Cerebellar cortex (tissue), 1 donor: ENCODE measurements at regions not wholly inside any gene's neighbourhood (a gene's known extent, or its start where the extent isn't known, plus 50 kb on each side); places are given as distances from the start of the nearest gene placed in this dataset.
"Not testable (repeated sequence)": the region's sequence is repeated elsewhere in the genome, so short reads cannot be mapped to it uniquely, and the experiment has no call there.

Experiments used
- DNase-seq: peaks from one replicate; pipeline ENCODE4 v3.0.0-alpha.2; 2015; ENCODE audit warnings: low spot score

GRCh38 chr1:199791495-199791894, 236.0 kb upstream of the NR5A2 start:
- DNase-seq: no peak

DNA sequence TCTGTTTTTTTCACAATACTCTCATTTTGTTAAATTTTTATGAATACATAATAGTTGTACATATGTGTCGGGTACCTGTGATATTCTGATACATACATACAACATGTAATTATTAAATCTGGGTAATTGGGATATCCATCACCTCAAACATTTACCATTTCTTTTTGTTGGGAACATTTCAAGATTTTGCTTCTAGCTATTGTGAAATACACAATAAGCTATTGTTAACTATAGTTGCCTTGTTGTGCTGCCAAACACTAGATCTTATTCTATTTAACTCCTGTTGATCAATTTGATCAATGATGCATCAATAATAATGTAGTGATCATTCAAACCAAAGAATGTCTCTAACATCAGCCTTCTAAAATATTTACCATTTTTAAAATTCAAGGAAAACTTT, 234.6 kb upstream of the NR5A2 start:
- no peak for DNase-seq

- DNase-seq: no peak
Observed at GRCh38 chr1:199794105-199794863, 233.2 kb upstream of the NR5A2 start.

DNA sequence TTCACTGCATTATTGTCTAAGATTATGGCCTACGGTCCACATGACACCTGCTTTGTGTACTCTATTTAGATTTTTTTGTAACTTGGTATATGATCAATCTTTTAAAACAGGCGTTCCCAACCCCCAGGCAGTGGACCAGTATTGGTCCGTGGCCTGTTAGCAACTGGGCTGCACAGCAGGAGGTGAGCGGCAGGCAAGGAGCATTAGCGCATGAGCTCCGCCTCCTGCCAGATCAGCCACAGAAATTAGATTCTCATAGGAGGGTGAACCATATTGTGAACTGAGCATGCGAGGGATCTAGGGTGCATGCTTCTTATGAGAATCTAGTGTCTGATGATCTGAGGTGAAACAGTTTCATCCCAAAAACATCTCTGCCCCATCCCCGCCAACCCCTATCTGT, 228.4 kb upstream of the NR5A2 start:
- DNase-seq: no peak

GRCh38 chr1:199804526-199804925, 223.0 kb upstream of the NR5A2 start:
- DNase-seq: no peak

DNA sequence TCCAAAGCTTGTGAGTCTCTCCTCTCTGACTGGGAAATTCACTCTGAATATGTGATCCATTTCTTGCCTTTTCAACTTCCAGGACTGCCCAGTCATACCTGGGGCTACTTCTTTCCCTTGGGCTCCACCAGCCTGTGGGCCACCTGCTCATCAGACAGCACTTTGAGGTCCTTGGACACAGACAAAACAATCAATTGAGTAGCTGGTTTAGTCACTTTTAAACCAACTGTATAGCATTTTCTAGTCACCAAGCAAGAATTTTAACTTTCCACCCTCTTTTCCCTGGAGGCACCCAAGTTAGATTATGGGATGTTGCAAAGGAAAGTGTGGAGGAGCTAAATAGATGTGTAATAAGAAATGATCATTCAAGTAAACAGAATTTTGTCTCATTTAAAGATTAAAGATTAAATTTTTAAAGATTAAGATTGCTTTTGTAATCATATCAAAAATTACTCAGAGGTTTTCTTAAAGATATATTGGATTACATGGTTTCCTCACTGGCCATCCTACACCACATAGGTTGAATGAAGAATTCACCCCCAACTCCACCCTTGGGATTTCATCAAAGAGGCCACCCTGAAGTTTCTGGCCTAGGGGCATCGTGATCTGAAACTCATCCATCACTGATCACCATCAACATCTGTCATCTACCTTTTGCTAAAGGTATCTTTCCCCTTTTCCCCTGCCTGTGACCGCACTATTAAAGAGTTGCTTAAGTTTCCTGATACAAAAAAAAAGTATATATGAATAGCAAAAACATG, 219.2 kb upstream of the NR5A2 start:
- no peak for DNase-seq

GRCh38 chr1:199809311-199809710, 218.2 kb upstream of the NR5A2 start:
- no peak for DNase-seq

DNA sequence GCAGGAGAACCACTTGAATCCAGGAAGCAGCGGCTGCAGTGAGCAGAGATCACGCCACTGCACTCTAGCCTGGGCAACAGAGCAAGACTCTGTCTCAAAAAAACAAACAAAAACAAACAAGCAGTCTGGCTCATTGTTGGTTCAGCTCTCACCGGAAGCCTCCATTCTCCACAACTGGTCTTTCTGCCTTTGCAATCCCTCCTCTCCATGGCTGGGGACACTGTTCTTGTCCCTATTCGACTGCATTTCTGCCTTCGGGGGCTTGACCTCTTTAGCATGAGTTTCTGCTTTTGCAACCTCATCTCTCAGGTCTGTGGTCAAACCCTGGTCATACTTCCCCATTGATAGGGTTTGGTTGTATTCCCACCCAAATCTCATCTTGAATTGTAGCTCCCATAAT, 216.3 kb upstream of the NR5A2 start:
- DNase-seq: no peak

GRCh38 chr1:199813198-199813597, 214.3 kb upstream of the NR5A2 start:
- DNase-seq: no peak

DNA sequence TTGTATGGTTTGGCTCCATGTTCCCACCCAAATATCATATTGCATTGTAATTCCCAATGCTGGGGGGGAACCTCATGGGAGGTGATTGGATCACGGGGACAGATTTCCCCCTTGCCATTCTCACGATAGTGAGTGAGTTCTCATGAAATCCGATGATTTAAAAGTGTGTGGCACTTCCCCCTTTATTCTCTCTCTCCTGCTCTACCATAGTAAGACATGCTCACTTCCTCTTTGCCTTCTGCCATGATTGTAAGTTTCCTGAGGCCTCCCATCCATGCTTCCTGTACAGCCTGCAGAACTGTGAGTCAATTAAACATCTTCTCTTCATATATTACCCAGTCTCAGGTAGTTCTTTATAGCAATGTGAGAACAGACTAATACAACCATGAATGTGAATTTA, 211.6 kb upstream of the NR5A2 start:
- DNase-seq: no peak

DNA sequence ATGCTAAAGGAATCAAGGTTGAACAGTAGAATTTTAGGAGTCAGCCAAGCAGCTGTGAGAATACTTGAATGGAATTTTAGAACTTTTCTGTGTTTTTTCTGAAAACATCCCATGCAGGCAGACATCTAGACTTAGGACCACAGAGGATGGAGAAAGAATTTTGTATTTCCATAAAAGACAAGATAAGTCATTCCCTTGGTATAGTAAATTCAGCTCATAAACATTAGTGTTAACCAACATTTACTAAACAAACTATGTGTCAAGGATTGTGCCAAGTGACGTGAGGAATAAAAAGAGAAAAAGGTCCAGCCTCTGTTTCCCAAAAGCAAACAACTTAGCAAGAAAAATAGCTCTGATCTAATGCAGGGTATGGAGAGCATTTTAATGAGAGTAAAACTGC, 210.2 kb upstream of the NR5A2 start:
- no peak for DNase-seq

DNA sequence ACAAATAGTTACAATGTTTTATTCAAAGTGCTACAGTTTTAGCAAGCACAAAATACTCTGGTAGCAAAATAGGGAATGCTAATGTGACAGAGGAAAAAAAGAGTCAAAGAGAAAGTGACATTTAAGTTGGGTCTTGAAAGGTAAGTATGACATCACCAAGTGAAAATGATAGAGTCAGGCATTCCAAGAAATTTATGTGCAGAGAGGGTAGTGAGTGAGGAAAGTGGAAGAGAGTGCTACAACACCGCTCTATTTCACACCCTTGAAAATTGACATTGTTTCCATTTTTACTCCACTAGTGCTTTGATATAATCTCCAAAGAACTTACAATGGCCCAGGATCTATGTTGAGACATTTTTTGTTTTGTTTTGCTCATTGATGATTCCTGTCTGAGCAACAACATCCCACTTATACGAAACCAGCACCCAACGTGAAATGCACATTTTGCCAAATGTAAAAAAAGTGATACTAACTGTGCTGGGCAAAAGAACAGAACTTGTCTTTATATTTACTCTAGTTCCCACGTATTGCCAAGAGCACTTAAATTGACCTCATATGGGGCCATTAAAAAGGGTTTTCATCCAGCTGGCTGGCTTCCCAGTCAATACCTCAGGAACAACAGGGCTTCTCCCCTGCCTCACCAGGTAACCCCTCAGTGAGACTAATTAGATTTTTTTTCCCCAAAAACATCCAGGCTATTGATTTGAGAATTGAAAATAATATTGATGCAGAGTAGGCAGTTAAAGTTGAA, 206.3 kb upstream of the NR5A2 start:
- no peak for DNase-seq

DNA sequence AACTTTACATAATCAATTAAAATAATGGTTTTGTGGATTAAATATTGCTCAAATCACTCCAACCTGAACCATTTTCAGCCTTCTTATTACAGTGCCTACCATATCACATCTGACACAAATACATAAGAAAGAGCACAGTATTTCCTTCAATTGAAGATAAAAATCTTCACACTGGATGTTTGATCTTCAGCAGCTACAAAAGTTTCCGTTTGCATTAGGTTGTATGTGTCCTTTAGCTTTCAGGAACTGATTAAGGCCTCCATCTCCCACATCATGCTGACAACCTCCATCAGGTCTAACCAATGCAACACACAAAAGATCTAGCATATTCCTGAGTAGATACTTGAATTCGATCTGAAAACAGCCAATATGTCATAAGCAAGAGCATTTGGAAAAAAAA, 195.1 kb upstream of the NR5A2 start:
- no peak for DNase-seq

DNA sequence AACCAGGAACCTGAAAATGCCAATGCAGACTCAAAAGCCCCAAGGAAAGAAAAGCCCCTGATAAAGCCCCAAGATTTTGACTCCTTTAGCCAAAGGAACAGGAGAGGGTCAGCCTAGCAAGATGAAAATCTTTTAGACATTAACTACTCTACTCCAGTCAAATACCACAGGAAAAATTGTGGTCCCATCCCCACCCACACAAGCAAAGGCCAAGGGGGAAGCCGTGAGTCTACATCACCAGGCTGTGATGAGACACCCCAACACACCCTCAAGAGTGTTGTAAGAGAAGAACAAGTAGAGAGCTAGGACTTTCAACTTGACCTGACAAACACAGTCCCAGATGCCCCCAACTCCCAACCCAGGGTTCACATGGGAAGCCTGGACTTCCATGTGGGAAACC, 192.8 kb upstream of the NR5A2 start:
- DNase-seq: no peak

DNA sequence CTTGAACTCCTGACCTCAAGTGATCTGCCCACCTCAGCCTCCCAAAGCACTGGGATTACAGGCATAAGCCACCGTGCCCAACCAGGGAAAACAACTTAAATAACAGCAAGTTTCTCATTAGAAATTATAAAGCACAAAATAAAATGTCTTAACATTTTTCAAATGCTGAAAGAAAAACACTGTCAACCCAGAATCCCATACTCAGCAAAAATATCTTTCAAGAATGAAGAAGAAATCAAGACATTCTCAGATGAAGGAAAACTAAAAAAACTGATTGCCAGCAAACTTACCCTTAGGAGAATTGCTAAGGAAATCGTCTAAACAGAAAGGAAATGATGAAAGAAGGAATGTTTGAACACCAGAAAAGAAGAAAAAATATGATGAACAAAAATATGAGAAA, 191.1 kb upstream of the NR5A2 start:
- DNase-seq: no peak

- DNase-seq: no peak
Observed at GRCh38 chr1:199837321-199837720, 190.2 kb upstream of the NR5A2 start.

DNA sequence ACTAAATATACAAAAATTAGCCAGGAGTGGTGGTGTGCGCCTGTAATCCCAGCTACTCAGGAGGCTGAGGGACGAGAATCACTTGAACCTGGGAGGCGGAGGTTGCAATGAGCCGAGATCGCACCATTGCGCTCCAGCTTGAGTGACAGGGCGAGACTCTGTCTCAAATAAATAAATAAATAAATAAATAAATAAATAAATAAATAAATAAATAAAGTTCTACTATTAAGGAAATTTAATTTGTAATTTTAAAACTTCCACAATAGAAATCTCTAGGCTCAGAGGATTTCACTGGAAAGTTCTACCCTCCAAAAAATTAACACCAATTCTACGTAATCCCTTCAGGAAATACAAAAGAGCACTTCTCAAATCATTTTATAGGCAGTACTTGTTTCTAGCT, 187.9 kb upstream of the NR5A2 start:
- DNase-seq: not testable (repeated sequence)

- not testable (repeated sequence) for DNase-seq
Observed at GRCh38 chr1:199843096-199843495, 184.4 kb upstream of the NR5A2 start.

GRCh38 chr1:199843861-199844260, 183.6 kb upstream of the NR5A2 start:
- DNase-seq: no peak

- no peak for DNase-seq
Observed at GRCh38 chr1:199847021-199847420, 180.5 kb upstream of the NR5A2 start.

- DNase-seq: no peak
Observed at GRCh38 chr1:199851439-199852140, 175.9 kb upstream of the NR5A2 start.

DNA sequence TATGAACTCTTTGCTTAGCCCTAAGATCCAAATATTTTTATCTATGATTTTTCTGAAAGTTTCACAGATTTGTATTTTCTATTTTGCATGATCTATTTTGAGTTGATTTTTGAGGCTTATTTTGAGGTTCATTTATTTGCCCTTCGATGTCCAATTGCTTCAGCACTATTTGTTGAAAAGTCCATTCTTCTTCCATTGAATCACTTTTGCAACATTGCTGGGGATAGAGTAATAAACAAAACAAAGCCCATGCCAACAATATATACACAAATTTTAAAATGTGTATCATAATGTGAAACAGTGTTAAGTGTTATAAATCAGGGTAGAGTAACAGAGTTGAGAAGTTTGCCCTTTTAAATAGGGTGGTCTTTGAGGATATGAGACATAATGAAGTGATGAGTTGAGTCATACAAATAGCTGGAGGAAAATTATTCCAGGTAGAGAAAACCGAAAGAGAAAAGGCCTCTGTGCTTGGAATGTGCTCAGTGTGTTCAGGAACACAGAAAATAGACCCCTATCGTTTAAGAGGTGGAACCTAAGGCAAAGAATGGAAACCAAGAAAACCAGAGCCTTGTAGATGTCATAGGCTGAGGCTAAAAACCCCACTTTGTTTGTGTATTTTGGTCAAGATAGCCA, 172.7 kb upstream of the NR5A2 start:
- no peak for DNase-seq
